Neutrophil (primary cell): ENCODE measurements at regions not wholly inside any gene's neighbourhood (a gene's known extent, or its start where the extent isn't known, plus 50 kb on each side); places are given as distances from the start of the nearest gene placed in this dataset.

Experiments used
- H3K27ac ChIP-seq: fragments of 200-600 bp; sonication (generic); 2 replicates; pipeline ENCODE4 v1.5.1; 2016; ENCODE audit warnings: mild to moderate bottlenecking, moderate library complexity
- H3K27me3 ChIP-seq: fragments of 200-600 bp; sonication (generic); 2 replicates; pipeline ENCODE4 v1.6.0; 2016; ENCODE audit warnings: mild to moderate bottlenecking
- H3K36me3 ChIP-seq: fragments of 200-600 bp; sonication (generic); 2 replicates; pipeline ENCODE4 v1.5.1; 2017
- H3K4me1 ChIP-seq, 2 experiments: fragments of 200-600 bp in 1 of 2; sonication (generic) in 1 of 2; 1 replicate in 1 of 2; 2 replicates in 1 of 2; pipeline versions ENCODE4 v1.5.1 to v1.6.1; 2013 to 2016; ENCODE audit warnings: low read depth in 1 of 2, low read length in 1 of 2, mild to moderate bottlenecking in 1 of 2, moderate library complexity in 1 of 2; ENCODE audit not compliant: control insufficient read depth in 1 of 2, insufficient read depth in 1 of 2
- H3K4me3 ChIP-seq, 2 experiments: fragments of 200-600 bp in 1 of 2; sonication (generic) in 1 of 2; 1 replicate in 1 of 2; 2 replicates in 1 of 2; pipeline ENCODE4 v1.5.1; 2013 to 2016; ENCODE audit warnings: low read depth in 1 of 2, low read length in 1 of 2, mild to moderate bottlenecking in 1 of 2, moderate library complexity in 1 of 2
- H3K9me3 ChIP-seq: fragments of 200-600 bp; sonication (generic); 2 replicates; pipeline ENCODE4 v1.5.1; 2016
- TF ChIP-seq, protein P1 (sequence below): fragments of 200-600 bp; sonication (generic); IDR thresholded peaks from 2 replicates; pipeline ENCODE4 v1.5.1; 2016; ENCODE audit warnings: antibody characterized with exemption

DNA sequence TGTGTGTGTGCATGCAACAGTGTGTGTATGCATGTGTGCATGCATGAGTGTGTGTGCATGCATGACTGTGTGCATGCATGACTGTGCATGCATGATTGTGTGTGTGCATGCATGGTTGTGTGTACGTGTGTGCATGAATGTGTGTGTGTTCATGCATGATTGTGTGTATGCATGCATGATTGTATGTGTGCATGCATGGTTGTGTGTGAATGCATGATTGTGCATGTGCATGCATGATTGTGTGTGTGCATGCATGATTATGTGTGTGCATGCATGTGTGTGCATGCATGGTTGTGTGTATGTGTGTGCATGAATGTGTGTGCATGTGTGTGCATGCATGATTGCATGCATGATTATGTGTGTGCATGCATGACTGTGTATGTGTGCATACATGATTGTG lies 1052.0 kb downstream of the TBC1D22A start:
- Histone ChIP-seq H3K9me3 (no peaks in the 10 kb centered on the region), H3K27me3 (no peaks in the 10 kb centered on the region), H3K4me1 (no peaks in the 10 kb centered on the region), H3K27ac (no peak overlapping the region), H3K36me3 (no peaks in the 10 kb centered on the region), H3K4me3 (no peak overlapping the region)
- TF ChIP-seq, protein P1, sequence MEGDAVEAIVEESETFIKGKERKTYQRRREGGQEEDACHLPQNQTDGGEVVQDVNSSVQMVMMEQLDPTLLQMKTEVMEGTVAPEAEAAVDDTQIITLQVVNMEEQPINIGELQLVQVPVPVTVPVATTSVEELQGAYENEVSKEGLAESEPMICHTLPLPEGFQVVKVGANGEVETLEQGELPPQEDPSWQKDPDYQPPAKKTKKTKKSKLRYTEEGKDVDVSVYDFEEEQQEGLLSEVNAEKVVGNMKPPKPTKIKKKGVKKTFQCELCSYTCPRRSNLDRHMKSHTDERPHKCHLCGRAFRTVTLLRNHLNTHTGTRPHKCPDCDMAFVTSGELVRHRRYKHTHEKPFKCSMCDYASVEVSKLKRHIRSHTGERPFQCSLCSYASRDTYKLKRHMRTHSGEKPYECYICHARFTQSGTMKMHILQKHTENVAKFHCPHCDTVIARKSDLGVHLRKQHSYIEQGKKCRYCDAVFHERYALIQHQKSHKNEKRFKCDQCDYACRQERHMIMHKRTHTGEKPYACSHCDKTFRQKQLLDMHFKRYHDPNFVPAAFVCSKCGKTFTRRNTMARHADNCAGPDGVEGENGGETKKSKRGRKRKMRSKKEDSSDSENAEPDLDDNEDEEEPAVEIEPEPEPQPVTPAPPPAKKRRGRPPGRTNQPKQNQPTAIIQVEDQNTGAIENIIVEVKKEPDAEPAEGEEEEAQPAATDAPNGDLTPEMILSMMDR = no peak

DNA sequence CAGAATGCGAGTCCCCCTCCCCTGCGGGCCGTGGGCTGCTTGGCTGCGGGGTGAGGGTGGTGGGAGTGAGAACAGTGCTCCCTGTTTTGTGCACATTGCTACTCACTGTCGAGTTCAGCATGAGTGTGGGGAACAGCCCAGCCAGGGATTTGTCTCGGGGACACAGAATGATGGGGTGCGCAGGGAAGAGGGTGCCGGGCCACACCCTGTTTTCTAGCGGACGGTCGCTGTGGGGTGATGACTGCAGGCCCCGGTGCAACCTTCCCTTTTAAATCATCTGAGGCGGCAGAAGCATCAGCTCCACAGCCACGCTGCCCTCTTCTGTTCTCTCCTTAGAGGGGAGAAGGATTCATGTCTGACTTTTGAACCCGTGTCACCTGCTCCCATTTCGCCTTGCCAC lies 1051.2 kb downstream of the TBC1D22A start:
- Histone ChIP-seq H3K4me3 (no peak overlapping the region), H3K4me1 (no peaks in the 10 kb centered on the region), H3K36me3 (no peaks in the 10 kb centered on the region), H3K27ac (no peak overlapping the region), H3K9me3 (no peaks in the 10 kb centered on the region), H3K27me3 (no peaks in the 10 kb centered on the region)
- TF ChIP-seq, protein P1 = no peak

DNA sequence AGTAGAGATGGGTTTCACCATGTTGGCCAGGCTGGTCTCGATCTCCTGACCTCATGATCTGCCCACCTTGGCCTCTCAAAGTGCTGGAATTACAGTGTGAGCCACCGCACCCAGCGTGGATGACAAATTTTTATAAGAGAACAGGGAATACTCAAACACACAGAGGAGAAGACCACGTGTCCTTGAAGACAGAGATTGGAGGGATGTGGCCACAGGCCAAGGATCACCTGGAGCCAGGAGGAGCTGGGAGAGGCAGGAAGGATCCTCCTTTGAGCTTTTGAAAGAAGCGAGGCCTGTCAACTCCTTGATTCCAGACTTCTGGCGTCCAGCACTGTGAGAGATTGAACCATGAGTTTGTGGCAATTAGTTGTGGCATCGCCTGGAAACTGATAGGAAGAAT lies 1049.5 kb downstream of the TBC1D22A start:
- Histone ChIP-seq H3K4me1 (no peaks in the 10 kb centered on the region), H3K9me3 (no peaks in the 10 kb centered on the region), H3K27me3 (no peaks in the 10 kb centered on the region), H3K36me3 (no peaks in the 10 kb centered on the region), H3K27ac (no peak overlapping the region), H3K4me3 (no peak overlapping the region)
- TF ChIP-seq, protein P1 = no peak

DNA sequence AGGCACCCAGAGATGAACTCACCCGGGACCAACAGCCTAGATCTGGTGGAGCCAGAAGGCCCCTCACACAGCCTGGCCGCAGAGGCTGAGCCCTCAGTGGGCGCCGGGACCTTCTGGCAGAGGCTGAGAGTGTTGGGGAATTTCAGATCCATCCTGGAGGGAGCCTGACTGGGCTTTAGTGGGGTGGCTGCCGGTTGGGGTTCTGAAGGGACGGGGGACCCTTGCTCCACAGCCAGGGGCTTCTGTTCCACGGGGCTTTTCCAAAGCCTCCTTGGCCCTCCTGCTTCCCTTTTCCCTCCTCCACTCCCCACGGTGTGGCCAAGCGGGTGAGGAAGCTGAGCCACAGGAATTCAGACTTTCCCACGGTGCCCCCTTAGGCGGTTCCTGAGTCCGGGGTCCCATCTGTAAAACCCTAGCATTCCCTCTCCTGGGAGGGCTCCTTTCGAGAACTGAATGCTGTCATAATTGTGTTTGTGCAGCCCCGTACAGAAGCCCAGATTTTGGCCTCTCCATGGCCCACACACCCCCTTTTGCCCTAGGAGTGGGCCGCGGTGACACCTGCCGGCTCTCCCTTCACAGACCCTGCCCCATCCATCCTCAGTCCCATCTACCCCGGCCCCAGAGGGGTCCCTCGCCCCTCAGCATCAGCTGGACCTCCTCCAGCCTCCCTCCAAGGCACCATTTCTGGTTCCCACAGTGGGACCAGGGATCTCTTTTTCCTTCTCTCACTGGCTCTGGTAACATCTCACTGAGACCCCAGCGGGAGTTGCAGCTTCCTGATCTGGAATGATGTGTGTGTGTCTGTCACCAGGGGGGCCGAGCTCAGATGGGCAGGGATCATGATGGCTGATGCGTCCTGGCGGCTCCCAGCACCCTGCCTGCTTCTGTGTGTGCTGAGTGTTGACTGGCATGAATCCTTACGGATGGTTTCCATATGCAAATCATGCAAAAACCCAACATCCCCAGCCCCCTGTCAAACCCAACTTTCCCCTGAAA lies 1048.4 kb downstream of the TBC1D22A start:
- Histone ChIP-seq H3K36me3 (no peaks in the 10 kb centered on the region), H3K4me3 (no peak overlapping the region), H3K9me3 (no peaks in the 10 kb centered on the region), H3K27ac (no peak overlapping the region), H3K4me1 (no peaks in the 10 kb centered on the region), H3K27me3 (no peaks in the 10 kb centered on the region)
- TF ChIP-seq, protein P1 = no peak

DNA sequence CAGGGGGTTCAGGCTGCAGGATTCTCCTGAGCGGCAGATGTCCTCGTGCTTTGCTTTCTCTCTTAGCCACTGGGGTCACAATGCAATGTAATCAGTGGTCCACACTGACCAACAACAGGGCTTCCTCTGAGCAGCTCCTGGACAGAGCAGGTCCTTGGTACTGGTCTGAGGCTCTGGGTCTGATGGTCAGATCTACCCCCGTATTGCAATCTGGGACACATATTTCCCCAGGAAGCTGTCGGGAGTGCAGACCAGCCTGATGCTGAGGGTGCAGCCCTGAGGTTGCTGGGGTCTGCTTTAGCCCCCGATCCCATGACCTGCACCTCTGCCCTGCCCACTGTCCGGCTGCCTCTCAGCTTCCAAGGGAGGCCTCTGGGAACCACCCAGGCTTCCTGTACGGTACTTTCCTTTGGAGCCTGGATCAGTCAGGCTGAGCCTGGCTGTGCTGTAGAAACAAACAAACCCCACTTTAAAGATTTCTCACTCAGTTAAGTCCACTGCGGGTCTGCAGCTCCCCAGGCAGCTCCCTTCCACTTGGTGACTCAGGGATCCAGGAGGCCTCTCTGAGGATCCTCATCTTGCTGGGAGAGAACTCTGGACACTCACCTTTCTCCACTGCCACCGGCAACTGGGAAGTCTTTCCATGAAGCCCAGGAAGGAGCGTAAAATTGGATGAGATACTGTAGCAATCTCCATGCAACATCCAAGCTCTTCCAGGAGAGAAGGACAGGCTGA lies 1046.6 kb downstream of the TBC1D22A start:
- Histone ChIP-seq H3K36me3 (no peaks in the 10 kb centered on the region), H3K27me3 (no peaks in the 10 kb centered on the region), H3K27ac (no peak overlapping the region), H3K9me3 (no peaks in the 10 kb centered on the region), H3K4me1 (no peaks in the 10 kb centered on the region), H3K4me3 (no peak overlapping the region)
- TF ChIP-seq, protein P1 = no peak
